WTC11 (cell line): ENCODE measurements at regions not wholly inside any gene's neighbourhood (a gene's known extent, or its start where the extent isn't known, plus 50 kb on each side); places are given as distances from the start of the nearest gene placed in this dataset.
A peak's percentile ranks its signal among the peaks of the same experiment; 100 is the strongest.

Experiments used
- ATAC-seq: fragments of 200-7000 bp; cut with Tn5 transposase; 2 replicates; pipeline ENCODE4 v1.10.0; 2021; ENCODE audit warnings: mild to moderate bottlenecking, moderate library complexity
- CTCF ChIA-PET: fragments of 300-600 bp; sonication (Branson Sonifier 250); formaldehyde crosslinking; loops from one replicate; lab custom pipeline; 2021; ENCODE audit warnings: antibody characterized with exemption; lab: Charles Lee
- POLR2A ChIA-PET: fragments of 350-600 bp; sonication (Branson Sonifier 250); formaldehyde crosslinking; loops from one replicate; lab custom pipeline; 2021; ENCODE audit warnings: antibody characterized with exemption; lab: Charles Lee
- DNase-seq: peaks from one replicate; pipeline ENCODE4 v3.0.0; 2021; ENCODE audit warnings: low spot score
- H3K27ac Mint-ChIP-seq: 2 replicates; pipeline ENCODE4 v1.8.0; 2021; ENCODE audit warnings: mixed read lengths
- H3K27me3 Mint-ChIP-seq: 2 replicates; pipeline ENCODE4 v1.8.0; 2021; ENCODE audit warnings: low read depth, mild to moderate bottlenecking, moderate library complexity, mixed read lengths
- H3K36me3 Mint-ChIP-seq: 2 replicates; pipeline ENCODE4 v1.8.0; 2021; ENCODE audit warnings: mixed read lengths
- H3K4me1 Mint-ChIP-seq: 2 replicates; pipeline ENCODE4 v1.8.0; 2022; ENCODE audit warnings: mixed read lengths
- H3K4me3 Mint-ChIP-seq: 2 replicates; pipeline ENCODE4 v1.8.0; 2021; ENCODE audit warnings: mild to moderate bottlenecking, moderate library complexity, mixed read lengths
- H3K9me3 Mint-ChIP-seq: 2 replicates; pipeline ENCODE4 v1.8.0; 2021; ENCODE audit warnings: mixed read lengths
- CBFB ChIP-seq: sonication (generic); formaldehyde crosslinking; IDR thresholded peaks from 2 replicates; pipeline ENCODE4 v1.8.1; 2022; ENCODE audit warnings: mild to moderate bottlenecking, low read depth, missing genetic modification reagents
- GRHL2 ChIP-seq: fragments of 250-450 bp; sonication (Bioruptor Pico); IDR thresholded peaks from 2 replicates; pipeline ENCODE4 v1.8.0; 2022; ENCODE audit warnings: mild to moderate bottlenecking, moderate library complexity; ENCODE audit not compliant: insufficient replicate concordance, severe bottlenecking
- TEAD1 ChIP-seq: sonication (generic); formaldehyde crosslinking; IDR thresholded peaks from 2 replicates; pipeline ENCODE4 v1.8.0; 2022; ENCODE audit warnings: mild to moderate bottlenecking, missing genetic modification reagents
- TF ChIP-seq, protein P1 (sequence below): sonication (generic); formaldehyde crosslinking; IDR thresholded peaks from 2 replicates; pipeline ENCODE4 v1.8.0; 2023; ENCODE audit warnings: missing genetic modification reagents, mild to moderate bottlenecking, borderline replicate concordance
- TF ChIP-seq, protein P2 (sequence below): fragments of 250-450 bp; sonication (Bioruptor Pico); IDR thresholded peaks from 2 replicates; pipeline ENCODE4 v1.9.0; 2021; ENCODE audit warnings: mild to moderate bottlenecking, borderline replicate concordance
- TF ChIP-seq, protein P3 (sequence below): sonication (generic); formaldehyde crosslinking; IDR thresholded peaks from 2 replicates; pipeline ENCODE4 v1.8.1; 2022; ENCODE audit warnings: mild to moderate bottlenecking, missing genetic modification reagents, moderate library complexity, borderline replicate concordance
- TF ChIP-seq, protein P4 (sequence below): sonication (generic); formaldehyde crosslinking; IDR thresholded peaks from 2 replicates; pipeline ENCODE4 v1.8.1; 2022; ENCODE audit warnings: low read depth, mild to moderate bottlenecking, moderate library complexity, missing genetic modification reagents, borderline replicate concordance
- TF ChIP-seq, protein P5 (sequence below): sonication (generic); formaldehyde crosslinking; IDR thresholded peaks from 2 replicates; pipeline ENCODE4 v1.8.0; 2022; ENCODE audit warnings: mild to moderate bottlenecking, missing genetic modification reagents
- TF ChIP-seq, protein P6 (sequence below): sonication (generic); formaldehyde crosslinking; IDR thresholded peaks from 2 replicates; pipeline ENCODE4 v1.8.1; 2023; ENCODE audit warnings: mild to moderate bottlenecking, missing genetic modification reagents, moderate library complexity
- TF ChIP-seq, protein P7 (sequence below): sonication (generic); formaldehyde crosslinking; IDR thresholded peaks from 2 replicates; pipeline ENCODE4 v1.8.0; 2022; ENCODE audit warnings: missing genetic modification reagents
- TF ChIP-seq, protein P8 (sequence below): sonication (generic); formaldehyde crosslinking; IDR thresholded peaks from 2 replicates; pipeline ENCODE4 v1.8.1; 2023; ENCODE audit warnings: mild to moderate bottlenecking, missing genetic modification reagents

DNA sequence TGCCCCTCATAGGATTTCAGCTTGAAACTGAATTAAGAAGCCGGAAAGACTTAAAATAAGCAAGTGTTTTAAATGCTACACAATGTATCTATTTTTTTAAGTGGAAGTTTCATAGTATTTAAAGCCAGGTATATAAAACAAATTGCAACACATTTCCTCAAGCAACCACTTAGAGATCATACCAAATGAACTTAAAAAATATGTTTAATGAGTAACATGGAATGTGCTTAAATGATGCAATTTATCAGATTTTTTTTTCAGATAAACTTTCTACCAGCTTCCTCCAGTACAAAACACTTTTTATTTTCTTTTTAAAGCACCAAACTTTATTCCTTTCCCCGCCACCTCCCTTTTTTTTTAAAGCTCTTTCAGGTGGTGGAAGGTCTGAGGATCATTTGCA lies 534.3 kb downstream of the BMP2 start (continued):
- TF ChIP-seq, protein P1, sequence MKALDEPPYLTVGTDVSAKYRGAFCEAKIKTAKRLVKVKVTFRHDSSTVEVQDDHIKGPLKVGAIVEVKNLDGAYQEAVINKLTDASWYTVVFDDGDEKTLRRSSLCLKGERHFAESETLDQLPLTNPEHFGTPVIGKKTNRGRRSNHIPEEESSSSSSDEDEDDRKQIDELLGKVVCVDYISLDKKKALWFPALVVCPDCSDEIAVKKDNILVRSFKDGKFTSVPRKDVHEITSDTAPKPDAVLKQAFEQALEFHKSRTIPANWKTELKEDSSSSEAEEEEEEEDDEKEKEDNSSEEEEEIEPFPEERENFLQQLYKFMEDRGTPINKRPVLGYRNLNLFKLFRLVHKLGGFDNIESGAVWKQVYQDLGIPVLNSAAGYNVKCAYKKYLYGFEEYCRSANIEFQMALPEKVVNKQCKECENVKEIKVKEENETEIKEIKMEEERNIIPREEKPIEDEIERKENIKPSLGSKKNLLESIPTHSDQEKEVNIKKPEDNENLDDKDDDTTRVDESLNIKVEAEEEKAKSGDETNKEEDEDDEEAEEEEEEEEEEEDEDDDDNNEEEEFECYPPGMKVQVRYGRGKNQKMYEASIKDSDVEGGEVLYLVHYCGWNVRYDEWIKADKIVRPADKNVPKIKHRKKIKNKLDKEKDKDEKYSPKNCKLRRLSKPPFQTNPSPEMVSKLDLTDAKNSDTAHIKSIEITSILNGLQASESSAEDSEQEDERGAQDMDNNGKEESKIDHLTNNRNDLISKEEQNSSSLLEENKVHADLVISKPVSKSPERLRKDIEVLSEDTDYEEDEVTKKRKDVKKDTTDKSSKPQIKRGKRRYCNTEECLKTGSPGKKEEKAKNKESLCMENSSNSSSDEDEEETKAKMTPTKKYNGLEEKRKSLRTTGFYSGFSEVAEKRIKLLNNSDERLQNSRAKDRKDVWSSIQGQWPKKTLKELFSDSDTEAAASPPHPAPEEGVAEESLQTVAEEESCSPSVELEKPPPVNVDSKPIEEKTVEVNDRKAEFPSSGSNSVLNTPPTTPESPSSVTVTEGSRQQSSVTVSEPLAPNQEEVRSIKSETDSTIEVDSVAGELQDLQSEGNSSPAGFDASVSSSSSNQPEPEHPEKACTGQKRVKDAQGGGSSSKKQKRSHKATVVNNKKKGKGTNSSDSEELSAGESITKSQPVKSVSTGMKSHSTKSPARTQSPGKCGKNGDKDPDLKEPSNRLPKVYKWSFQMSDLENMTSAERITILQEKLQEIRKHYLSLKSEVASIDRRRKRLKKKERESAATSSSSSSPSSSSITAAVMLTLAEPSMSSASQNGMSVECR (CRISPR knock-in tag): no peak
- TF ChIP-seq, protein P2, sequence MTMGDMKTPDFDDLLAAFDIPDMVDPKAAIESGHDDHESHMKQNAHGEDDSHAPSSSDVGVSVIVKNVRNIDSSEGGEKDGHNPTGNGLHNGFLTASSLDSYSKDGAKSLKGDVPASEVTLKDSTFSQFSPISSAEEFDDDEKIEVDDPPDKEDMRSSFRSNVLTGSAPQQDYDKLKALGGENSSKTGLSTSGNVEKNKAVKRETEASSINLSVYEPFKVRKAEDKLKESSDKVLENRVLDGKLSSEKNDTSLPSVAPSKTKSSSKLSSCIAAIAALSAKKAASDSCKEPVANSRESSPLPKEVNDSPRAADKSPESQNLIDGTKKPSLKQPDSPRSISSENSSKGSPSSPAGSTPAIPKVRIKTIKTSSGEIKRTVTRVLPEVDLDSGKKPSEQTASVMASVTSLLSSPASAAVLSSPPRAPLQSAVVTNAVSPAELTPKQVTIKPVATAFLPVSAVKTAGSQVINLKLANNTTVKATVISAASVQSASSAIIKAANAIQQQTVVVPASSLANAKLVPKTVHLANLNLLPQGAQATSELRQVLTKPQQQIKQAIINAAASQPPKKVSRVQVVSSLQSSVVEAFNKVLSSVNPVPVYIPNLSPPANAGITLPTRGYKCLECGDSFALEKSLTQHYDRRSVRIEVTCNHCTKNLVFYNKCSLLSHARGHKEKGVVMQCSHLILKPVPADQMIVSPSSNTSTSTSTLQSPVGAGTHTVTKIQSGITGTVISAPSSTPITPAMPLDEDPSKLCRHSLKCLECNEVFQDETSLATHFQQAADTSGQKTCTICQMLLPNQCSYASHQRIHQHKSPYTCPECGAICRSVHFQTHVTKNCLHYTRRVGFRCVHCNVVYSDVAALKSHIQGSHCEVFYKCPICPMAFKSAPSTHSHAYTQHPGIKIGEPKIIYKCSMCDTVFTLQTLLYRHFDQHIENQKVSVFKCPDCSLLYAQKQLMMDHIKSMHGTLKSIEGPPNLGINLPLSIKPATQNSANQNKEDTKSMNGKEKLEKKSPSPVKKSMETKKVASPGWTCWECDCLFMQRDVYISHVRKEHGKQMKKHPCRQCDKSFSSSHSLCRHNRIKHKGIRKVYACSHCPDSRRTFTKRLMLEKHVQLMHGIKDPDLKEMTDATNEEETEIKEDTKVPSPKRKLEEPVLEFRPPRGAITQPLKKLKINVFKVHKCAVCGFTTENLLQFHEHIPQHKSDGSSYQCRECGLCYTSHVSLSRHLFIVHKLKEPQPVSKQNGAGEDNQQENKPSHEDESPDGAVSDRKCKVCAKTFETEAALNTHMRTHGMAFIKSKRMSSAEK (CRISPR knock-in tag): no peak
- TF ChIP-seq, protein P3, sequence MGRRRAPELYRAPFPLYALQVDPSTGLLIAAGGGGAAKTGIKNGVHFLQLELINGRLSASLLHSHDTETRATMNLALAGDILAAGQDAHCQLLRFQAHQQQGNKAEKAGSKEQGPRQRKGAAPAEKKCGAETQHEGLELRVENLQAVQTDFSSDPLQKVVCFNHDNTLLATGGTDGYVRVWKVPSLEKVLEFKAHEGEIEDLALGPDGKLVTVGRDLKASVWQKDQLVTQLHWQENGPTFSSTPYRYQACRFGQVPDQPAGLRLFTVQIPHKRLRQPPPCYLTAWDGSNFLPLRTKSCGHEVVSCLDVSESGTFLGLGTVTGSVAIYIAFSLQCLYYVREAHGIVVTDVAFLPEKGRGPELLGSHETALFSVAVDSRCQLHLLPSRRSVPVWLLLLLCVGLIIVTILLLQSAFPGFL (CRISPR knock-in tag): no peak
- TF ChIP-seq, protein P4, sequence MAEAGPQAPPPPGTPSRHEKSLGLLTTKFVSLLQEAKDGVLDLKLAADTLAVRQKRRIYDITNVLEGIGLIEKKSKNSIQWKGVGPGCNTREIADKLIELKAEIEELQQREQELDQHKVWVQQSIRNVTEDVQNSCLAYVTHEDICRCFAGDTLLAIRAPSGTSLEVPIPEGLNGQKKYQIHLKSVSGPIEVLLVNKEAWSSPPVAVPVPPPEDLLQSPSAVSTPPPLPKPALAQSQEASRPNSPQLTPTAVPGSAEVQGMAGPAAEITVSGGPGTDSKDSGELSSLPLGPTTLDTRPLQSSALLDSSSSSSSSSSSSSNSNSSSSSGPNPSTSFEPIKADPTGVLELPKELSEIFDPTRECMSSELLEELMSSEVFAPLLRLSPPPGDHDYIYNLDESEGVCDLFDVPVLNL (CRISPR knock-in tag): no peak
- TF ChIP-seq, protein P5, sequence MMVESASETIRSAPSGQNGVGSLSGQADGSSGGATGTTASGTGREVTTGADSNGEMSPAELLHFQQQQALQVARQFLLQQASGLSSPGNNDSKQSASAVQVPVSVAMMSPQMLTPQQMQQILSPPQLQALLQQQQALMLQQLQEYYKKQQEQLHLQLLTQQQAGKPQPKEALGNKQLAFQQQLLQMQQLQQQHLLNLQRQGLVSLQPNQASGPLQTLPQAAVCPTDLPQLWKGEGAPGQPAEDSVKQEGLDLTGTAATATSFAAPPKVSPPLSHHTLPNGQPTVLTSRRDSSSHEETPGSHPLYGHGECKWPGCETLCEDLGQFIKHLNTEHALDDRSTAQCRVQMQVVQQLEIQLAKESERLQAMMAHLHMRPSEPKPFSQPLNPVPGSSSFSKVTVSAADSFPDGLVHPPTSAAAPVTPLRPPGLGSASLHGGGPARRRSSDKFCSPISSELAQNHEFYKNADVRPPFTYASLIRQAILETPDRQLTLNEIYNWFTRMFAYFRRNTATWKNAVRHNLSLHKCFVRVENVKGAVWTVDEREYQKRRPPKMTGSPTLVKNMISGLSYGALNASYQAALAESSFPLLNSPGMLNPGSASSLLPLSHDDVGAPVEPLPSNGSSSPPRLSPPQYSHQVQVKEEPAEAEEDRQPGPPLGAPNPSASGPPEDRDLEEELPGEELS (CRISPR knock-in tag): no peak
- TF ChIP-seq, all 79 proteins: peak for 0

DNA sequence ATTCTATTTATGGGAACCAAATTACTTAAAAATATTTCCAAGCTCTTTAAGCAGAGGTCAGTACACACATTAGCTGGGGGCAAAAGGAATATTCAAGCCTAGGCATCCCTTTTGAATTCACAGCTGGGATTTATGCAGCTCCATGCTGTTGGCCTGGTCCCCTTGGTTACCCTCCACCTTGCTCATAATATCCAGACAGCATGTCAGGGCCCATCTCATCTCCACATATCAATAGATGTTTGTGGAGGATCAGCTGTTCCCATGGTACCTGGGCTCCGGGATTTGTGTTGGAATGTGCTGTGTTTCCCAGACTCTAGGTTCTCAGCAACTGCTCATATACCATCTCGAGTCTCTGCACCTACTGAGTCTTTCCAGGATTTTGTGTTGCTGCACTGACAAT lies 534.8 kb downstream of the BMP2 start:
- ChIA-PET POLR2A (no interaction called here), CTCF (interaction anchor here (1.6 to 3.5 kb wide), 2 partner anchors 16 to 18 kb away, joined by 3 to 25 read pairs; no protein-coding TSS in a partner anchor)
- Mint-ChIP-seq H3K9me3 (peaks cover 8% of the 10 kb centered on the region), H3K4me3 (no peak overlapping the region), H3K4me1 (peaks cover 27% of the 10 kb centered on the region), H3K36me3 (peaks cover 5% of the 10 kb centered on the region), H3K27me3 (no peaks in the 10 kb centered on the region), H3K27ac (peak overlapping the region; percentile 26; the same call in 1 of the 2 replicates)
- ATAC-seq (peak; percentile 80), DNase-seq (peak; percentile 23)
- no peak for TF ChIP-seq CBFB (CRISPR knock-in tag)

DNA sequence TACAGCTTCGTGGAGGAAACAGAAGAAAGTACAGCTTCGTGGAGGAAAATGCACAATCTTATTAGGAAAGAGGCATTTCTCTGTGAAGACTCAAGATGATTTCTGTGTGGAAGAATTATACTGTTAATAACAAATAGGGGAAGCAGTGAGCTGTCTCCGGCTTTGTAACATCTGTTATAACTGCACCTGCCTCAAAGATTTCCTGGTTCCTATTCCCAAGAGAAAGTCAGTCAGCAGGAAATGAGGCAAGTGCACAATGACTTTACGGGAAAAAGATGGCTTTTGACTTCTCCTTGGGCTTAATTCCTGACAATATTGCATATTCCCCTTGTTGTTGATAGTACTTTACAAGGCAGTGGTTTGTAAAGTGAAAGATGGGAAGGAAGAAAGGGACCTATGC lies 538.5 kb downstream of the BMP2 start:
- ATAC-seq (no peak), DNase-seq (no peak)
- POLR2A ChIA-PET: no interaction called here
- Mint-ChIP-seq H3K27ac (no peak overlapping the region), H3K36me3 (no peaks in the 10 kb centered on the region), H3K4me3 (no peak overlapping the region), H3K27me3 (no peaks in the 10 kb centered on the region), H3K4me1 (peaks cover 27% of the 10 kb centered on the region), H3K9me3 (no peaks in the 10 kb centered on the region)
- CTCF ChIA-PET: no interaction called here
- TF ChIP-seq, protein P6, sequence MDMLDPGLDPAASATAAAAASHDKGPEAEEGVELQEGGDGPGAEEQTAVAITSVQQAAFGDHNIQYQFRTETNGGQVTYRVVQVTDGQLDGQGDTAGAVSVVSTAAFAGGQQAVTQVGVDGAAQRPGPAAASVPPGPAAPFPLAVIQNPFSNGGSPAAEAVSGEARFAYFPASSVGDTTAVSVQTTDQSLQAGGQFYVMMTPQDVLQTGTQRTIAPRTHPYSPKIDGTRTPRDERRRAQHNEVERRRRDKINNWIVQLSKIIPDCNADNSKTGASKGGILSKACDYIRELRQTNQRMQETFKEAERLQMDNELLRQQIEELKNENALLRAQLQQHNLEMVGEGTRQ: no peak
- TF ChIP-seq, protein P7, sequence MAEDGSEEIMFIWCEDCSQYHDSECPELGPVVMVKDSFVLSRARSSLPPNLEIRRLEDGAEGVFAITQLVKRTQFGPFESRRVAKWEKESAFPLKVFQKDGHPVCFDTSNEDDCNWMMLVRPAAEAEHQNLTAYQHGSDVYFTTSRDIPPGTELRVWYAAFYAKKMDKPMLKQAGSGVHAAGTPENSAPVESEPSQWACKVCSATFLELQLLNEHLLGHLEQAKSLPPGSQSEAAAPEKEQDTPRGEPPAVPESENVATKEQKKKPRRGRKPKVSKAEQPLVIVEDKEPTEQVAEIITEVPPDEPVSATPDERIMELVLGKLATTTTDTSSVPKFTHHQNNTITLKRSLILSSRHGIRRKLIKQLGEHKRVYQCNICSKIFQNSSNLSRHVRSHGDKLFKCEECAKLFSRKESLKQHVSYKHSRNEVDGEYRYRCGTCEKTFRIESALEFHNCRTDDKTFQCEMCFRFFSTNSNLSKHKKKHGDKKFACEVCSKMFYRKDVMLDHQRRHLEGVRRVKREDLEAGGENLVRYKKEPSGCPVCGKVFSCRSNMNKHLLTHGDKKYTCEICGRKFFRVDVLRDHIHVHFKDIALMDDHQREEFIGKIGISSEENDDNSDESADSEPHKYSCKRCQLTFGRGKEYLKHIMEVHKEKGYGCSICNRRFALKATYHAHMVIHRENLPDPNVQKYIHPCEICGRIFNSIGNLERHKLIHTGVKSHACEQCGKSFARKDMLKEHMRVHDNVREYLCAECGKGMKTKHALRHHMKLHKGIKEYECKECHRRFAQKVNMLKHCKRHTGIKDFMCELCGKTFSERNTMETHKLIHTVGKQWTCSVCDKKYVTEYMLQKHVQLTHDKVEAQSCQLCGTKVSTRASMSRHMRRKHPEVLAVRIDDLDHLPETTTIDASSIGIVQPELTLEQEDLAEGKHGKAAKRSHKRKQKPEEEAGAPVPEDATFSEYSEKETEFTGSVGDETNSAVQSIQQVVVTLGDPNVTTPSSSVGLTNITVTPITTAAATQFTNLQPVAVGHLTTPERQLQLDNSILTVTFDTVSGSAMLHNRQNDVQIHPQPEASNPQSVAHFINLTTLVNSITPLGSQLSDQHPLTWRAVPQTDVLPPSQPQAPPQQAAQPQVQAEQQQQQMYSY (CRISPR knock-in tag): no peak
- no peak for TF ChIP-seq TEAD1 (CRISPR knock-in tag)
- no peak for TF ChIP-seq GRHL2 (CRISPR knock-in tag)
- TF ChIP-seq, protein P8, sequence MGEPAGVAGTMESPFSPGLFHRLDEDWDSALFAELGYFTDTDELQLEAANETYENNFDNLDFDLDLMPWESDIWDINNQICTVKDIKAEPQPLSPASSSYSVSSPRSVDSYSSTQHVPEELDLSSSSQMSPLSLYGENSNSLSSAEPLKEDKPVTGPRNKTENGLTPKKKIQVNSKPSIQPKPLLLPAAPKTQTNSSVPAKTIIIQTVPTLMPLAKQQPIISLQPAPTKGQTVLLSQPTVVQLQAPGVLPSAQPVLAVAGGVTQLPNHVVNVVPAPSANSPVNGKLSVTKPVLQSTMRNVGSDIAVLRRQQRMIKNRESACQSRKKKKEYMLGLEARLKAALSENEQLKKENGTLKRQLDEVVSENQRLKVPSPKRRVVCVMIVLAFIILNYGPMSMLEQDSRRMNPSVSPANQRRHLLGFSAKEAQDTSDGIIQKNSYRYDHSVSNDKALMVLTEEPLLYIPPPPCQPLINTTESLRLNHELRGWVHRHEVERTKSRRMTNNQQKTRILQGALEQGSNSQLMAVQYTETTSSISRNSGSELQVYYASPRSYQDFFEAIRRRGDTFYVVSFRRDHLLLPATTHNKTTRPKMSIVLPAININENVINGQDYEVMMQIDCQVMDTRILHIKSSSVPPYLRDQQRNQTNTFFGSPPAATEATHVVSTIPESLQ (CRISPR knock-in tag): no peak
- no peak for TF ChIP-seq CBFB (CRISPR knock-in tag)
